PC-3 (cell line): ENCODE measurements at regions not wholly inside any gene's neighbourhood (a gene's known extent, or its start where the extent isn't known, plus 50 kb on each side); places are given as distances from the start of the nearest gene placed in this dataset.

Experiments
- ATAC-seq: fragments of 200-7000 bp; cut with Tn5 transposase; 2 replicates; pipeline ENCODE4 v1.9.1; 2020; ENCODE audit warnings: mild to moderate bottlenecking, moderate library complexity
- BruUV-seq: library from RNA; stranded (reverse); fragments of 400-500 nt; replicated peaks from 2 replicates; lab custom pipeline; 2021; lab: Mats Ljungman, UMichigan
- CTCF ChIA-PET: fragments of 300-600 bp; sonication (Branson Sonifier 250); formaldehyde crosslinking; loops from one replicate; lab custom pipeline; 2022; ENCODE audit warnings: antibody characterized with exemption; lab: Charles Lee
- POLR2A ChIA-PET: fragments of 300-600 bp; sonication (Branson Sonifier 250); formaldehyde crosslinking; loops from one replicate; lab custom pipeline; 2022; ENCODE audit warnings: antibody characterized with exemption; ENCODE audit not compliant: unreplicated experiment; lab: Charles Lee
- DNase-seq: peaks from one replicate; pipeline ENCODE4 v3.0.0-alpha.2; 2015
- H2AFZ ChIP-seq: fragments of 300-600 bp; sonication (generic); 2 replicates; pipeline ENCODE4 v1.6.0; 2016; ENCODE audit warnings: antibody characterized with exemption, low read length
- H3F3A ChIP-seq: fragments of 300-600 bp; sonication (generic); one replicate; pipeline ENCODE4 v1.6.0; 2017; ENCODE audit warnings: antibody characterized with exemption, low read length, control low read depth, mild to moderate bottlenecking; ENCODE audit not compliant: unreplicated experiment
- H3K27ac ChIP-seq: fragments of 300-600 bp; sonication (generic); 2 replicates; pipeline ENCODE4 v1.5.1; 2016; ENCODE audit warnings: mild to moderate bottlenecking, low read length
- H3K27me3 ChIP-seq: fragments of 300-600 bp; sonication (generic); 2 replicates; pipeline ENCODE4 v1.6.1; 2016; ENCODE audit warnings: low read length, mixed read lengths
- H3K36me3 ChIP-seq: fragments of 300-600 bp; sonication (generic); 2 replicates; pipeline ENCODE4 v1.6.1; 2016; ENCODE audit warnings: low read depth, mixed run types, low read length, mixed read lengths
- H3K4me1 ChIP-seq: fragments of 300-600 bp; sonication (generic); 2 replicates; pipeline ENCODE4 v1.5.1; 2016; ENCODE audit warnings: low read length; ENCODE audit not compliant: insufficient read depth
- H3K4me2 ChIP-seq: fragments of 300-600 bp; sonication (generic); 2 replicates; pipeline ENCODE4 v1.6.0; 2016; ENCODE audit warnings: low read length
- H3K4me3 ChIP-seq: fragments of 300-600 bp; sonication (generic); 2 replicates; pipeline ENCODE4 v1.5.1; 2016; ENCODE audit warnings: mild to moderate bottlenecking, low read length, mixed read lengths
- H3K79me2 ChIP-seq: fragments of 300-600 bp; sonication (generic); 2 replicates; pipeline ENCODE4 v1.6.1; 2017; ENCODE audit warnings: low read length, mixed read lengths
- H3K9ac ChIP-seq: fragments of 300-600 bp; sonication (generic); 2 replicates; pipeline ENCODE4 v1.6.0; 2016; ENCODE audit warnings: mild to moderate bottlenecking, low read length
- H3K9me2 ChIP-seq: fragments of 300-600 bp; sonication (generic); replicated peaks from 2 replicates; pipeline ENCODE4 v1.6.1; 2016; ENCODE audit warnings: mixed run types, low read length, mixed read lengths
- H3K9me3 ChIP-seq: fragments of 300-600 bp; sonication (generic); 2 replicates; pipeline ENCODE4 v1.6.1; 2016; ENCODE audit warnings: low read length, mixed read lengths
- H4K20me1 ChIP-seq: fragments of 300-600 bp; sonication (generic); 2 replicates; pipeline ENCODE4 v1.6.1; 2016; ENCODE audit warnings: low read length, mixed read lengths
- CTCF ChIP-seq: fragments of 300-600 bp; sonication (generic); conservative IDR thresholded peaks from 2 replicates; pipeline ENCODE4 v1.5.1; 2017; ENCODE audit warnings: antibody characterized with exemption, low read depth, mild to moderate bottlenecking, low read length
- EZH2 ChIP-seq: fragments of 300-600 bp; sonication (generic); IDR thresholded peaks from one replicate; pipeline ENCODE4 v1.6.1; 2017; ENCODE audit warnings: antibody characterized with exemption, mild to moderate bottlenecking, low read length; ENCODE audit not compliant: unreplicated experiment
- EZH2phosphoT487 ChIP-seq: fragments of 300-600 bp; sonication (generic); IDR thresholded peaks from 2 replicates; pipeline ENCODE4 v1.6.1; 2018; ENCODE audit warnings: mild to moderate bottlenecking, antibody characterized with exemption, low read length, borderline replicate concordance
- intact Hi-C: fragments of 100-400 bp; cut with micrococcal nuclease; formaldehyde crosslinking; loops from 2 replicates; pipeline ENCODE4 v1.9.0; 2023

- Histone ChIP-seq H3K27ac (no peak overlapping the region), H3K9me3 (no peaks in the 10 kb centered on the region), H3F3A (no peaks in the 10 kb centered on the region), H3K4me3 (no peak overlapping the region), H3K9me2 (no peaks in the 10 kb centered on the region), H3K36me3 (no peaks in the 10 kb centered on the region), H3K9ac (no peak overlapping the region), H3K27me3 (no peaks in the 10 kb centered on the region), H3K79me2 (no peaks in the 10 kb centered on the region), H4K20me1 (no peaks in the 10 kb centered on the region), H3K4me2 (no peak overlapping the region), H3K4me1 (no peaks in the 10 kb centered on the region), H2AFZ (no peak overlapping the region)
- peak; percentile 13 for DNase-seq
- ATAC-seq: no peak
- POLR2A ChIA-PET: no interaction called here
- intact Hi-C loops: loop anchor here (1.0 kb wide), 1 partner anchor 60 kb away; no protein-coding TSS in a partner anchor
- CTCF ChIA-PET: interaction anchor here (0.6 to 1.0 kb wide), 2 partner anchors 359 to 1315 kb away, joined by 3 read pairs; no protein-coding TSS in a partner anchor
- no TSS peak for BruUV-seq
- TF ChIP-seq CTCF (peak; percentile 27; the same call in 1 of the 2 replicates), EZH2phosphoT487 (no peak)
Measured at GRCh38 chr3:163891771-163892170, 1186.5 kb downstream of the SI start.

GRCh38 chr3:163890661-163891060 is 1187.6 kb downstream of the SI start:
- no peak for ATAC-seq
- no peak for TF ChIP-seq CTCF
- no peak for TF ChIP-seq EZH2phosphoT487
- no peak for TF ChIP-seq EZH2
- Histone ChIP-seq H3K79me2 (no peaks in the 10 kb centered on the region), H3K4me2 (no peak overlapping the region), H2AFZ (no peak overlapping the region), H3K4me3 (no peak overlapping the region), H3K4me1 (no peaks in the 10 kb centered on the region), H3K27me3 (no peaks in the 10 kb centered on the region), H4K20me1 (no peaks in the 10 kb centered on the region), H3K9ac (no peak overlapping the region), H3F3A (no peaks in the 10 kb centered on the region), H3K36me3 (no peaks in the 10 kb centered on the region), H3K9me2 (no peaks in the 10 kb centered on the region), H3K9me3 (no peaks in the 10 kb centered on the region), H3K27ac (no peak overlapping the region)
- DNase-seq: no peak
- BruUV-seq: no TSS peak
- intact Hi-C loops: loop anchor here (1.0 kb wide), 1 partner anchor 61 kb away; no protein-coding TSS in a partner anchor
- ChIA-PET CTCF (no interaction called here), POLR2A (no interaction called here)

GRCh38 chr3:163879172-163879571 is 1199.1 kb downstream of the SI start:
- DNase-seq (no peak), ATAC-seq (no peak)
- H3K9me3 ChIP-seq: peaks cover 15% of the 10 kb centered on the region; the same call in 1 of the 2 replicates
- H3K4me1 ChIP-seq: no peaks in the 10 kb centered on the region
- H3K4me2 ChIP-seq: no peak overlapping the region
- POLR2A ChIA-PET: no interaction called here
- H3K27me3 ChIP-seq: no peaks in the 10 kb centered on the region
- H3K27ac ChIP-seq: no peak overlapping the region
- BruUV-seq: no TSS peak
- H3K9ac ChIP-seq: no peak overlapping the region
- CTCF ChIA-PET: no interaction called here
- H3K79me2 ChIP-seq: no peaks in the 10 kb centered on the region
- H3K9me2 ChIP-seq: no peaks in the 10 kb centered on the region
- no peaks in the 10 kb centered on the region for H4K20me1 ChIP-seq
- intact Hi-C loops: no loop called here
- H3K36me3 ChIP-seq: peaks cover 2% of the 10 kb centered on the region; the same call in 1 of the 2 replicates
- H3K4me3 ChIP-seq: no peak overlapping the region
- H2AFZ ChIP-seq: no peak overlapping the region
- no peaks in the 10 kb centered on the region for H3F3A ChIP-seq
- no peak for TF ChIP-seq EZH2phosphoT487
- TF ChIP-seq CTCF: no peak
- TF ChIP-seq EZH2: no peak
